Endothelial cell of umbilical vein (primary cell): ENCODE measurements at regions not wholly inside any gene's neighbourhood (a gene's known extent, or its start where the extent isn't known, plus 50 kb on each side); places are given as distances from the start of the nearest gene placed in this dataset.
A peak's percentile ranks its signal among the peaks of the same experiment; 100 is the strongest.

ENCODE experiments used
- BruUV-seq: library from RNA; stranded (reverse); fragments of 400-500 nt; replicated peaks from 2 replicates; lab custom pipeline; 2021; lab: Mats Ljungman, UMichigan
- CTCF ChIA-PET: fragments of 300-600, 350-600 bp; sonication (Branson Sonifier 250); formaldehyde crosslinking; loops from one replicate; lab custom pipeline; 2021; ENCODE audit warnings: antibody characterized with exemption, inconsistent platforms; lab: Charles Lee
- POLR2A ChIA-PET: fragments of 300-600, 350-600 bp; sonication (Branson Sonifier 250); formaldehyde crosslinking; loops from one replicate; lab custom pipeline; 2021; ENCODE audit warnings: antibody characterized with exemption, inconsistent platforms; lab: Charles Lee
- DNase-seq: peaks from one replicate; pipeline ENCODE4 v3.0.0-alpha.2; 2011; ENCODE audit warnings: low read depth, low spot score
- FAIRE-seq: peaks from 2 replicates; lab custom pipeline; 2011; peaks lifted over from hg19 to GRCh38; lab: Jason Lieb, UNC
- H2AFZ ChIP-seq: 2 replicates; pipeline ENCODE4 v1.6.0; 2012; ENCODE audit warnings: low read depth, low read length, control low read depth, inconsistent platforms
- H3K27ac ChIP-seq: 2 replicates; pipeline ENCODE4 v1.5.1; 2011; ENCODE audit warnings: low read depth, mild to moderate bottlenecking, control low read depth, low read length, moderate library complexity; ENCODE audit not compliant: insufficient read depth
- H3K27me3 ChIP-seq, 2 experiments: 2 replicates each; pipeline versions ENCODE4 v1.6.0 to v1.6.1; 2011; ENCODE audit warnings: low read length in 2 of 2, mixed read lengths in 1 of 2; ENCODE audit not compliant: control insufficient read depth in 2 of 2, insufficient read depth in 2 of 2
- H3K36me3 ChIP-seq, 2 experiments: 2 replicates in 1 of 2; 3 replicates in 1 of 2; pipeline ENCODE4 v1.5.1; 2011; ENCODE audit warnings: low read length in 2 of 2, mild to moderate bottlenecking in 1 of 2, moderate library complexity in 1 of 2; ENCODE audit not compliant: control insufficient read depth in 2 of 2, insufficient read depth in 2 of 2; ENCODE audit errors: extremely low read depth in 1 of 2
- H3K4me1 ChIP-seq: 3 replicates; pipeline ENCODE4 v1.5.1; 2011; ENCODE audit warnings: mild to moderate bottlenecking, low read length; ENCODE audit not compliant: control insufficient read depth, insufficient read depth; ENCODE audit errors: extremely low read depth
- H3K4me2 ChIP-seq: 2 replicates; pipeline ENCODE4 v1.6.1; 2011; ENCODE audit warnings: low read length, control low read depth, mixed read lengths; ENCODE audit not compliant: insufficient read depth
- H3K4me3 ChIP-seq, 3 experiments: fragments of 200-600 bp in 1 of 3; sonication (generic), shearing (Covaris generic) in 1 of 3; replicated peaks in 1 of 3; 2 replicates each; pipeline ENCODE4 v1.5.1; 2011 to 2016; ENCODE audit warnings: control low read depth in 3 of 3, low read length in 3 of 3, mild to moderate bottlenecking in 2 of 3, inconsistent platforms in 1 of 3, low read depth in 1 of 3, moderate library complexity in 1 of 3; ENCODE audit not compliant: insufficient read depth in 1 of 3
- H3K79me2 ChIP-seq: 2 replicates; pipeline ENCODE4 v1.6.0; 2012; ENCODE audit warnings: low read length, inconsistent platforms; ENCODE audit not compliant: control insufficient read depth, insufficient read depth
- H3K9ac ChIP-seq: replicated peaks from 2 replicates; pipeline ENCODE3; 2011; ENCODE audit warnings: low read length, control low read depth; ENCODE audit not compliant: insufficient read depth; ENCODE audit errors: extremely low read depth
- H3K9me1 ChIP-seq: replicated peaks from 3 replicates; pipeline ENCODE4 v1.6.0; 2011; ENCODE audit warnings: mild to moderate bottlenecking, low read length; ENCODE audit not compliant: control insufficient read depth, insufficient read depth; ENCODE audit errors: extremely low read depth
- H3K9me3 ChIP-seq: replicated peaks from 2 replicates; pipeline ENCODE4 v1.5.1; 2012; ENCODE audit warnings: low read length, inconsistent platforms; ENCODE audit not compliant: control insufficient read depth, insufficient read depth
- H4K20me1 ChIP-seq: replicated peaks from 2 replicates; pipeline ENCODE3; 2011; ENCODE audit warnings: mild to moderate bottlenecking, low read length; ENCODE audit not compliant: control insufficient read depth, insufficient read depth; ENCODE audit errors: extremely low read depth
- EZH2 ChIP-seq: IDR thresholded peaks from 2 replicates; pipeline ENCODE4 v1.6.1; 2012; ENCODE audit warnings: borderline replicate concordance, low read depth, mild to moderate bottlenecking, moderate library complexity, low read length, inconsistent platforms; ENCODE audit not compliant: severe bottlenecking
- FOS ChIP-seq: IDR thresholded peaks from 2 replicates; pipeline ENCODE4 v1.6.1; 2011; ENCODE audit warnings: mild to moderate bottlenecking, low read length, moderate library complexity, borderline replicate concordance; ENCODE audit not compliant: insufficient read depth
- GATA2 ChIP-seq: IDR thresholded peaks from 2 replicates; pipeline ENCODE4 v1.7.0; 2011; ENCODE audit warnings: low read depth, mild to moderate bottlenecking, moderate library complexity, mixed read lengths, low read length; ENCODE audit not compliant: insufficient read length, insufficient read depth
- JUN ChIP-seq: IDR thresholded peaks from 2 replicates; pipeline ENCODE4 v1.6.1; 2011; ENCODE audit warnings: borderline replicate concordance, low read depth; ENCODE audit not compliant: insufficient read length, insufficient read depth
- POLR2A ChIP-seq: IDR thresholded peaks from 2 replicates; pipeline ENCODE4 v1.6.1; 2012; ENCODE audit warnings: low read depth, mild to moderate bottlenecking, control low read depth, low read length
- dilution Hi-C: fragments of 300-500 bp; cut with MboI; formaldehyde crosslinking; loops from one replicate; pipeline ENCODE4 v1.15.0; 2019; ENCODE audit warnings: low sequenced_read_pairs; ENCODE audit not compliant: extremely low pct_ligation_motif_present
- intact Hi-C: fragments of 100-400 bp; cut with micrococcal nuclease; formaldehyde crosslinking; loops from one replicate; pipeline ENCODE4 v1.10.0; 2022
- TF ChIP-seq, protein P1 (sequence below), 2 donors: IDR thresholded peaks; 1 replicate in 1 of 2; 2 replicates in 1 of 2; pipeline ENCODE4 v1.5.1; 2011; ENCODE audit warnings: low read length in 2 of 2, mild to moderate bottlenecking in 2 of 2, moderate library complexity in 2 of 2, control low read depth in 1 of 2, inconsistent platforms in 1 of 2, low read depth in 1 of 2; ENCODE audit not compliant: insufficient read depth in 1 of 2; ENCODE audit errors: extremely low read depth in 1 of 2

DNA sequence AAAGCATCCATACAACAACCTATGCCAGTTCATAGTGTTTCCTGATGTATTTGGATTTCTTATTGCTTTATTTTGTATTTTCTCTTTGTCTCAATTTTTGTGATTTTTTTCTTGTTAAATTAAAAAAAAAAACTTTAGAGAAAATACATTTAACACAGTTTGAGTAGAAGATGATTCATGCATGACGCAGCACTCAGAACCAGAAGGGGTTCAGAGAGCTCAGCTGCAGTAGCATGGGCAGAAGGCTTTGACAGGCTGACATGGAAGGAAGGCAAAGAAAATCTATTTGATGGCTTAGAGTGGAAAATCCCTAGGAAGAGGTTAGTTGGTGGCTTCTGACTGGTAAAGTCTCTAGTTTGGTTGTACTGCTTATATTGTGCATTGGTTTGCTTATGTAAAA, 207.2 kb upstream of the STXBP5 start:
- DNase-seq (no peak), FAIRE-seq (no peak)
- Histone ChIP-seq H3K9ac (no peak overlapping the region), H2AFZ (no peak overlapping the region), H3K36me3 (no peaks in the 10 kb centered on the region), H3K9me1 (no peaks in the 10 kb centered on the region), H3K9me3 (no peaks in the 10 kb centered on the region), H3K4me2 (no peak overlapping the region), H3K27me3 (no peaks in the 10 kb centered on the region), H3K79me2 (no peaks in the 10 kb centered on the region), H3K27ac (no peak overlapping the region), H3K4me3 (no peak overlapping the region), H3K4me1 (no peaks in the 10 kb centered on the region), H4K20me1 (no peaks in the 10 kb centered on the region)
- intact Hi-C loops, result no loop called here
- TF ChIP-seq, protein P1, sequence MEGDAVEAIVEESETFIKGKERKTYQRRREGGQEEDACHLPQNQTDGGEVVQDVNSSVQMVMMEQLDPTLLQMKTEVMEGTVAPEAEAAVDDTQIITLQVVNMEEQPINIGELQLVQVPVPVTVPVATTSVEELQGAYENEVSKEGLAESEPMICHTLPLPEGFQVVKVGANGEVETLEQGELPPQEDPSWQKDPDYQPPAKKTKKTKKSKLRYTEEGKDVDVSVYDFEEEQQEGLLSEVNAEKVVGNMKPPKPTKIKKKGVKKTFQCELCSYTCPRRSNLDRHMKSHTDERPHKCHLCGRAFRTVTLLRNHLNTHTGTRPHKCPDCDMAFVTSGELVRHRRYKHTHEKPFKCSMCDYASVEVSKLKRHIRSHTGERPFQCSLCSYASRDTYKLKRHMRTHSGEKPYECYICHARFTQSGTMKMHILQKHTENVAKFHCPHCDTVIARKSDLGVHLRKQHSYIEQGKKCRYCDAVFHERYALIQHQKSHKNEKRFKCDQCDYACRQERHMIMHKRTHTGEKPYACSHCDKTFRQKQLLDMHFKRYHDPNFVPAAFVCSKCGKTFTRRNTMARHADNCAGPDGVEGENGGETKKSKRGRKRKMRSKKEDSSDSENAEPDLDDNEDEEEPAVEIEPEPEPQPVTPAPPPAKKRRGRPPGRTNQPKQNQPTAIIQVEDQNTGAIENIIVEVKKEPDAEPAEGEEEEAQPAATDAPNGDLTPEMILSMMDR (IDR thresholded peaks at IDR 0.05; ENCODE audit: extremely low read depth in 1 of 2, insufficient read depth in 1 of 2, low read depth in 1 of 2, low read length in 2 of 2), result no peak
- TF ChIP-seq FOS, result peak; percentile 36
- POLR2A ChIA-PET, result no interaction called here
- BruUV-seq, result no TSS peak
- CTCF ChIA-PET, result no interaction called here
- dilution Hi-C loops, result no loop called here

DNA sequence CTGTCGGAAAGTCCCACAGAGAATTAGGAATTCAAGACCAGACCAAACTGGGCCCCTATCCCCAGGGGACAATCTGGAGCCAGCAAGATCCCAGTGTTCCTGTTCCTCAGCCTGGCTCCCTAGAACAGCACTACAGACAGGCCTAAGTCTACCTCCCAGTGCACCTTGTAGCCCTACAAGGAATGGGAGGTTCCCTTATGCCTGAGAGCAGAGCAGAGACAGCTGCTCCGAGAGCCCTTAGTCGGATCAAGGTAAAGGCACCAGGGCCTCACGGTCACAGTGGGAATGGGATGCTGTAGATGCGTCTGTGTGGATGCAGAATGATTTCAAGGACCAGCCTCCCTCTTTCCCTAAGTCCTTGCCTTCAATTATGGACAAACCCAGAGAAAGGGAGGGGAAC, 204.5 kb upstream of the STXBP5 start:
- Histone ChIP-seq H3K27ac (no peak overlapping the region), H3K9me1 (no peaks in the 10 kb centered on the region), H3K36me3 (no peaks in the 10 kb centered on the region), H3K9ac (no peak overlapping the region), H3K4me2 (no peak overlapping the region), H3K27me3 (no peaks in the 10 kb centered on the region), H3K4me3 (no peak overlapping the region), H2AFZ (no peak overlapping the region), H3K79me2 (no peaks in the 10 kb centered on the region), H3K4me1 (no peaks in the 10 kb centered on the region), H4K20me1 (no peaks in the 10 kb centered on the region), H3K9me3 (no peaks in the 10 kb centered on the region)
- no peak for TF ChIP-seq GATA2
- TF ChIP-seq POLR2A, result no peak
- TF ChIP-seq EZH2, result no peak
- TF ChIP-seq JUN, result no peak
- intact Hi-C loops (no loop called here), dilution Hi-C loops (no loop called here)
- FAIRE-seq (no peak), DNase-seq (no peak)
- ChIA-PET POLR2A (no interaction called here), CTCF (interaction anchor here (1.6 kb wide), 2 partner anchors 9 to 78 kb away, joined by 3 read pairs; no protein-coding TSS in a partner anchor)
- BruUV-seq, result no TSS peak
